Activated CD4-positive, alpha-beta T cell treated with anti-CD3 and anti-CD28 coated beads, Interleukin-2, Interleukin-6, amounts not matched to agents 100 ng/mL and 50 ng/mL, durations not matched to agents 16 hours and 8 hours (primary cell): ENCODE measurements at regions not wholly inside any gene's neighbourhood (a gene's known extent, or its start where the extent isn't known, plus 50 kb on each side); places are given as distances from the start of the nearest gene placed in this dataset.
"Not testable (repeated sequence)": the region's sequence is repeated elsewhere in the genome, so short reads cannot be mapped to it uniquely, and the experiment has no call there.

Experiments used
- DNase-seq: peaks from one replicate; pipeline ENCODE4 v3.0.0-alpha.2; 2020

- DNase-seq, result no peak
These were observed 89.7 kb upstream of the SH3BP4 start for GRCh38 chr2:234861841-234862735.

- DNase-seq, result not testable (repeated sequence)
These were observed 92.4 kb upstream of the SH3BP4 start for GRCh38 chr2:234859330-234859872.

GRCh38 chr2:234858790-234859329 lies 93.0 kb upstream of the SH3BP4 start:
- DNase-seq, result no peak

GRCh38 chr2:234858145-234858544 lies 93.7 kb upstream of the SH3BP4 start:
- DNase-seq, result no peak

GRCh38 chr2:234853729-234854128 lies 98.1 kb upstream of the SH3BP4 start:
- DNase-seq, result no peak

- DNase-seq, result no peak
These were observed 98.9 kb upstream of the SH3BP4 start for GRCh38 chr2:234852941-234853340.

- no peak for DNase-seq
These were observed 99.8 kb upstream of the SH3BP4 start for GRCh38 chr2:234852035-234852434.

GRCh38 chr2:234851451-234851850 lies 100.4 kb upstream of the SH3BP4 start:
- DNase-seq, result no peak

GRCh38 chr2:234850818-234851217 lies 101.0 kb upstream of the SH3BP4 start:
- no peak for DNase-seq

- no peak for DNase-seq
These were observed 102.1 kb upstream of the SH3BP4 start for GRCh38 chr2:234849678-234850077.

- no peak for DNase-seq
These were observed 103.2 kb upstream of the SH3BP4 start for GRCh38 chr2:234848578-234848977.

GRCh38 chr2:234847639-234848038 lies 104.2 kb upstream of the SH3BP4 start:
- no peak for DNase-seq

GRCh38 chr2:234847364-234847635 lies 104.5 kb upstream of the SH3BP4 start:
- DNase-seq, result no peak

- DNase-seq, result no peak
These were observed 105.0 kb upstream of the SH3BP4 start for GRCh38 chr2:234846599-234847363.

- DNase-seq, result no peak
These were observed 105.9 kb upstream of the SH3BP4 start for GRCh38 chr2:234845602-234846590.

GRCh38 chr2:234843411-234843810 lies 108.4 kb upstream of the SH3BP4 start:
- no peak for DNase-seq

- no peak for DNase-seq
These were observed 109.1 kb upstream of the SH3BP4 start for GRCh38 chr2:234842753-234843152.

- no peak for DNase-seq
These were observed 110.3 kb upstream of the SH3BP4 start for GRCh38 chr2:234841321-234842015.

- no peak for DNase-seq
These were observed 111.5 kb upstream of the SH3BP4 start for GRCh38 chr2:234840336-234840735.

- DNase-seq, result no peak
These were observed 112.5 kb upstream of the SH3BP4 start for GRCh38 chr2:234839285-234839684.

- no peak for DNase-seq
These were observed 115.5 kb upstream of the SH3BP4 start for GRCh38 chr2:234836271-234836670.

- DNase-seq, result no peak
These were observed 116.1 kb upstream of the SH3BP4 start for GRCh38 chr2:234835738-234836137.
